GDM1 (cell line): ENCODE measurements at regions not wholly inside any gene's neighbourhood (a gene's known extent, or its start where the extent isn't known, plus 50 kb on each side); places are given as distances from the start of the nearest gene placed in this dataset.

Source experiments
- DNase-seq: peaks from one replicate; lab custom pipeline; 2025; lab: John Stamatoyannopoulos, UW

DNA sequence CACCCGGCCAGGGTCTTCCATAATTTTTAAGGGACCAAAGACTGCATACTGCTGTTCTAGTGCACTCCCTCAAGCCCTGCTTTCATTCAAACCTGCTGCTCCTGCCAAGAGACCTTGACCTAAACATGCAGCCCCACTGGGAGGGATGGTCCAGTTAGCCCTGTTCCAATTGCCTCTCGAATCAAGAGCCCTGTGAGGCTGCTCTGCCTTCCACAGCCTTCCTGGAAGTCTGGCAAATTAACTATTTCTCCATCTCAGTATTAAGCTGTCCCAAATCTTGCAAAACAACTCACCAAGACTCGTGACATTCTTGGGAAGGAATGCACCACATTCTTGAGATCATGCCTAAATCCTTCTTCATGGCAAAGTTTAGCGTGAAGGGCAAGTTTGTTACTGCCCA, 231.3 kb downstream of the C1orf94 start:
- DNase-seq, result no peak

DNA sequence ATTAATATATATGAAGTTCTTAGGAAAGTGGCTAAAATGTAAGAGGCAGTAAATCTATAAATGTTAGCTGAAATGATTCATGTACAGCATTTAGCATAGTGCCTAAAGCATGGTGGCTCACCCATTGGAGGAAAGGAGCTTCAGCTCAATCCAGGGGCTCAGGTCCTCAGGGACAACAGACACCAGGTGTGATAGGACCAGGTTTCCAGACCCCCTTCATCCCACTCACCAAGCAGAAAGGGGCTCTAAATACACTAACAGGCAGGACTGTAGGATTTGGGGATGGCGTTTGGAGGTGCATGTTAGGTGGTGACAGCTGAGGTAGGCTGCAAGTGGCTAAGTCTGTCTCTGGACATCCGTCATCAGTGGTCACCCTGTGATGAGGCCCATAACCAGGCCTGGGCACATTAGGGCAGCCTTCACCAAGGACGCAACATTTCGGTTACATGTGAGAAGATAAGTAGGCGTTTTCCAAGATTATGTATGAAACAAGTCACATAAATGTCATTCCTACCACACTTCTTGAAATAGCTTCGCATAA, 233.1 kb downstream of the C1orf94 start:
- no peak for DNase-seq

DNA sequence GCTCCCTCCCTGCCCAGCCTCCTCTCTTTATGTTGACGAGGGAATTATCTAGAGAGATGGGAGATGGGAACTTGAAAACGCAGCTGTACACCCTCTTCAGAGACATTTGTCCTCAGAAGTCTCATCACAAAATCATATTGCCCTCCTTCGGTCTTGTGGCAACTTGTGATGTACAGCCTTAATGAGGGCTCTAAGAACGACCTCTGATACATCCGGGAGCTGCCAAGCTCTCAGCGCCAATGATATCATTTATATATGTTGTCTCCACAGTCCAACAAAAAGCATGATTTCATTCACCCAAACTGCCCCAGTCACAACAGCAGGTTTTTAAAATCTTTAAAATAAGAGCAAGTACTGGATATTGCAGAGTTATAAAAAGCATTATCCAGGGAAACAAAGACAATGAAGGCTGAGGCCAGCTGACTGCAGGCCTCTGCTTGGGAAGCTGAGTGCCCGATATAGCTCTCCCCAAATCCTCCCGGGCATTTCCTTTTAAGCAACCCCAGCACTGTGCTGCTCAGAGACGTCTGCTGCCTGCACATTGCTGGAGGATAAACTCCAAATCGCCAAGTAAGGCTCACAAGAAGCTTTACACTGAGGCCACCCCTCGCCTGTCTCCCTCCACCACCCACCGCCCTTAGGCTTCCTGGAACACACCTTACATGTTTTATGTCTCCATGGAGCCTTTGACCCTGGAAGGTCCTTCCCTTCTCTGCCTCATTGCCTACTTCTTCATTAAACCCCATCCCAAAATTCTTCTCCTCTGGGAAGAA, 236.1 kb downstream of the C1orf94 start:
- no peak for DNase-seq

DNA sequence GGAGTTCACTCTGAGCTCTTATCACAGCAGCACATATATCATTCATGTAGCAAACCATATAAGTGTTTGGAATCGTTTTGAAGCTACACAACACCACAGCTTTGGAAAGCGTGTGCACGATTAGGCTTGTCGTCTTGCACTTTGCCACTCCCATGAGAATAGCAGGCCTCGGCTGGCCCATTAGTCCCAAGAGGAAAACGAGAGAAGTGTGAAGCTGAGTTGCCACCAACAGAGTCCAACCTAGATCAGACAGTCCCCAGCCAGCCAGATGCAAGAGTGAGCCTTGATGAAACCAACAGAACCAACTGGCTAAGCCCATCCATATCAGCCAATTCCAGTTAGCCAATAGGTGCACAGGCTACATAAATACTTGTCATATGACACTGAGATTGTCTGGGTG, 238.4 kb downstream of the C1orf94 start:
- no peak for DNase-seq

DNA sequence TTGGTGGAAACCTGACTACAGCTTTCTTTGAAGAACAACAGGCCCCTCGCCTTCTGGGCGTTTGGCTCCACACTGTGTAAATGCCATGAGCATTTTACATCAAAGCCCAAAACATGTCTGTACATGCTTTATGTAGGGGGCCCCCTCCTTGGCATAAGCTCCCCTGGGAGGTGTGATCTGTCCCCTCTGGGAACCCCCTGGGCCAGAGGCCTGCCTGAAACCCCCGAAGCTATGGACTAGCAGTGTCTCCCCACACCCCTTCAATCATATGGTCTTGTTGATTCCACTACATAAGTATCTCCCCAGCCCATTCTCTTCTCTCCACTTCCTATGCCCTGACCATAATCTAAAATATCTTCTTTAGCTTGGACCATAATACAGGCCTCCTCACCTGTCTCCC, 241.5 kb downstream of the C1orf94 start:
- DNase-seq, result no peak

DNA sequence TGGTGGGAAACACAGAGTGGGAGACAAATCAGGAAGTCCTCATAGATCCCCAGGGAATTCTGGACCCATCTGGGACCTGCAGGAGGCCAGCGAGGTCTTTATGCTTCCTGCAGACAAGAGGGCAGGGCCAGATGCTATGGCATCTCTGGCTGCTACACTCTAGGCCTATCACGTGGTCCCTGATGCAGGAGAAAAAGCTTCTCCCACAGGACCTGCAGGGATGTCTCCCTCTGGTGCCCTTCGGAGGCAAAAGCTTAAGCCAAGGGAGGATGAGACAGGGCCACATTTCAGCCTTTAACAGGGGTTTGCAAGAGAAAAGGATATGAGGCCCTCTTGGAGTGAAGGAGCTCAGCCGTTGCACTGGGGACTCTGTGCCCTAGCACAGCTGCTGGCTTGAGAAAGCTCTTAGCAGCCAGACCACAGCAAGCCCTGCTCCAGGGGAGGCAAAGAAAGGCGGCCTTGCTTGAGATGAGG, 243.0 kb downstream of the C1orf94 start:
- no peak for DNase-seq

DNA sequence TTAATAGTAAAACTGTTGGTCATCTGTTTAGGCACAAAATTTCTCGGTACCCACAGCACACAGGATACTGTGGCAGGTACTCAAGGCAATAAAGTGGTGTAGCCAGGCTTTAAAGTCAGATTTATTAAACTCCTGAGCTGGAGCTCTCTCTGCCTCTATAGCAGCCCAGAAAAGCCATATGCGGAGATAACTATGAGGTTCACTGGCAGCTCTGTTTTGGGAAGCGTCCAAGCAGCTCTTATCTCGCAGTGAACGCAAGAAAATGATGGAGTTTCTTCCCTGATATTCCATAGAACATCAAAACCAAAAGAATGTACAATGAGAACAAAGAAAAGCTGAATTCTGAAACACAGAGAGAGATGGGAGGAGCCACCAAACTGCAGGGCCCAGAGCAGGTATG, 248.3 kb downstream of the C1orf94 start:
- DNase-seq, result no peak

DNA sequence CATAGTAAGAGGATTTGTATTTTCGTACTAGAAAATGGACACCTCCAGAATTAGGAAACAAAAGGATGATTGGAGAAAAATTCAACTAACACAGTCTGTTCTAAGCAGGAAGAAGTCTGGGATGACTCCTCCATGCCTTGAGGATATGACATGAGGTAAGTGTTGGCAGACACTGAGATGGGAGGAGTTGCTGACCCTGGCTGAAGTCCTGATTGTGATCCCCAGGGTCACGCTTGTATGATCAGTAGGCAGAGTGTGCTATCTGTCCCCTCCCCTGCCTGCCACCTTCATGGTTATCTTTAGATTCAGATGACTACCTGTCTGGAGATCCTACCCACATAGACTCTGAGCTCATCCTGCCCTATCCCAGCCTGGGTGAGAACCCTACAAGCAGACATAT, 249.1 kb downstream of the C1orf94 start:
- DNase-seq, result no peak

DNA sequence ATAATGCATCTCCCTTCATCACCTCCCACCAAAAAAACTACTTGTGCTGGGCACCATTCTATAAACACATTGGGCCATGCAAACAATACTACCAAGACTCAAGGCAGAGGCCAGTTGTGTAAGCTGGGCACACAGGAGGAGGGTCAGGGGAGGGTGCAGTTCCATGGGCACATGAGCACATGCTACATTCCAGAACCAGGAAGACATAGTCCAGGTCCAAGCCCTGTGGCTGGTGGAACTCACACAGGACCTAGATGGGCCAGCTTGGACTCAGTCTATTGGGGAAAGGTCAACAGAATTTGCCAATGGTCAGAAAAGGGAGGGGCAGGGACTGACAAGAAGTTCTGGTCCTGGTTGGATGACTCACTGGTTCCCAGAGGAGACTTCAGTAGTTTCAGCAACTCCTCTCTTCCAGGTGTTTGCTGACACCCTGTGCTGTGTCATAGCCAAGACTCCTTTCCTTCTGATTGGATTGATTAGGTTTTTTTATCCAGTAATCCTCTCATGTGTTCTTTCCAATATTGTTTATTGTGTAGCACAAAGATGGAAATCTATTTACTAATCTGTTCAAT, 249.7 kb downstream of the C1orf94 start:
- no peak for DNase-seq

DNA sequence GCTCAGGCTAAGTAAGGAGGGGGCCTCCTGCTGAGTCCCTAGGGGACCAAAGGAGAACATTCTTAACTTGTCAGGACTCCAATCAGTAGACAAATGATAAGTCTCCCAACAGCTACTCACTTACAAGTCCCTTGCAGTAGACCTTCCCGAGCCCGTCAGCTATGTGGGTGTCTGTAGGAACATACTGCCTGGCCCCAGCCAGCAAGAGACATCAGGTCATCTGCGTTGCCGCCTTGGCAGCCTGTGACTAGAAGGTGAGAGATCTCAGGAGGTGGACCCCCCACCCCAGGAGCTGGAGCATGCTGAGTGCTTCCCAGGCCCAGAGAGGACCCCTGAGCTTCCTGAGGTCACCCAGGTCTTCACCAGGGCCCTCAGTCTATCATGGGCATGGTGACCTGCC, 250.5 kb downstream of the C1orf94 start:
- DNase-seq, result no peak

DNA sequence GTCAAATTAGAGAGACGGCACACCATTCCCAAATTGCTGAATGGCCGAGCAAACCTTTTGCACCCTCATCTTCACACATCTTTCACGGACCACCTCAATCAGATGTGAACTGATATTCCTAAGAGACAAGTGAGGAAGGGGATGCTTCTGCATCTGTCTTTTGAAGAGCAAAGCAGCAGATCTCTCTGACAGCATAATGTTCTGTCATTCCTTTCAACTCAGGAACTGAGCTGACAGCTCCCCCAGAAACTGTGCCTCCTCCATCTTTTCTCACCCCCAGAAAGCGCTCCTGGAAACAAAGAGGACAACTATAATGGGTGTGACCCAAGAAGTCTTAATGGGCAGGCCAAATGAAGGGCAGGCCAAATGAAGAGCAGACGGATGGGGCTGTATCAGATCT, 256.4 kb downstream of the C1orf94 start:
- DNase-seq, result no peak

DNA sequence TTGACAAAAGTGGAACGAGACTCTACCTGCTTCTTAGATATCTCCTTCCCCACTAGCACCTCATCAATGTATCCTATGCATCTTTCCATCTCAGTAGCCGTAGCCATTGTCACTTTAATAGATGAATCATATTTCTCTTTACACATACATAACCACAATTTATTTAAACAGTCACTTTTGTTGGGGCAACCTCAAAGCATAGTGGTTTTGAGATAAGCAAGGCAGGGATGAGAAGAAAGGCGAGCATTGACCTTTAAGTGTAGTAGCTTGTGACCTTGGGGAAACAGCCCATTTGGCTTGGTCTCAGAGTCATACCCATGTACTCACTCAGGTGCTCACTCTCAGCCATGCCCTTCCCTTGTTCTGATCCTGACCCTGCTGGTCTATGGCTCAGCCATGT, 260.1 kb downstream of the C1orf94 start:
- no peak for DNase-seq

DNA sequence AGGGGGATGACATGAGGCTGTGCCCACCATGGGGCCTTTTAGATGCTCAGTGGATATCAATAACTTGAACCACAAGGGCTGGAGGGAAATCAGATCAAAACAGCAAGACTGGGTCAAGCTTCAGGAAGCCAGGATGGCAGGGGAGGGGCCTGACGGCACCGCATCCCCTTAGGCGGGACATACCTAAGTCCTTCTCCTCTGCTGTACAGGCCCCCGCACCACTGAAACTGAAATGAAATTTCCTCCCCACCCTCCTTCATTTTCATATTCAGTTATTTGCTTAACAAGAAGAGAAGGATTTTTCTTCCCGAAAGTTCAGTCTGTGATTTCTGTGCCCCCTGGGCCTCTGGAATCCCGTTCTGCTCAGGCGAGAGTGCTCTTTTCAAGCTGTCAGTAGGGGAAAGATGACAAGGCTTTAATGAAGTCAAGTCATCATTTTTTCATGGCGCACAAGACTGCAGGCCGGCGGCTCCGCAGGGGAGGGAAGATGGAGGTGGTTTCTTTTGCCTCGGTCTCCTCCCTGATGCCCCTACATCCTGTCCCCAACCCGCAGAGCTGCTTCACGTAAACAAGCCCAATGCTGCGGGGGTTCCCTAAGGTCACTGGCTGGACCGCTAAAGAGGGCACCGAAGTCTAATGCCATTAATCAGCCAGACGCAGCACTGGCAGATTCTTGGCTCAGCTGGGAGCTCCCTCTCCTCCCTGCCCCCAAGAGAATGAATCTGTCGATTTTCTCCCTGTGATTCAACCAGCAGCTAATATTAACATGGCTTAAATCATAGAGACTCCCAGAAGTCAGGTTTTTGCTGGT, 264.8 kb downstream of the C1orf94 start:
- no peak for DNase-seq

DNA sequence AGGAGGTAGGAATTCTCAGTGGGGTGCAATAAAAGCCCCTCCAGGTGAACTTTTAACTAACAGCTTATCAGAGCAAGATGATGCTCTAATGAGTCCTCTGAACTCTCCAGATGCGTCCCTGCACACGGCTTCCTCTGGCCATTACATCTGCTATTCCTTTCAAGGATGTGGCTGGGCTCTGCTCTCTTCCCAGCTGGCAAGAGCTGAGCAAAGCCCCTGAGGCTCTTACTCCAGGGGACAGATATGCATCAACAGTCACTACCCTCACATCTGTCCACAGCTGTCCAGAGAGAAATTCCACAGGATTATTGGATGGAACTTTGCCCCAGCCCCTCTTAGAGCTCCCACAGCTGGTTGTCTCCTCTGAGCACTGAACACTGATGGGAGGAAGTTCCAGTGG, 267.8 kb downstream of the C1orf94 start:
- DNase-seq, result no peak

DNA sequence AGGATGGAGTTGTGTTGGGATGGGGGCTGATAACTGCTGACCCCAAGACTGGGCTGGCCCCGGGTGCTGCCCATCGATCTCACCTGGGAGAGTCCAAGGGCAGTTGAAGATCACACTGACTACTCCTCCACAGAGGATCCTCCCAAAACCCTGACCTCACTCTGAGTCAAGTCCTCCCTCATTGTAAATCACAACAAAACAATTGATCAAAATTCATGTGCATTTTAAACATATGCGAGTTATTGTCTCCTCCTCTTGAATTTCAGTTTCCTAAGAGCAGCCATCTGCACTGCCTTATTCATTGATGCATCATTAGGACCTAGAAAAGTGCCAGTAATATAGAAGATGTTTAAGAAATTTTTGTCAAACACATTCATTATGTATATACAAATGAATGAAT, 273.6 kb downstream of the C1orf94 start:
- no peak for DNase-seq

DNA sequence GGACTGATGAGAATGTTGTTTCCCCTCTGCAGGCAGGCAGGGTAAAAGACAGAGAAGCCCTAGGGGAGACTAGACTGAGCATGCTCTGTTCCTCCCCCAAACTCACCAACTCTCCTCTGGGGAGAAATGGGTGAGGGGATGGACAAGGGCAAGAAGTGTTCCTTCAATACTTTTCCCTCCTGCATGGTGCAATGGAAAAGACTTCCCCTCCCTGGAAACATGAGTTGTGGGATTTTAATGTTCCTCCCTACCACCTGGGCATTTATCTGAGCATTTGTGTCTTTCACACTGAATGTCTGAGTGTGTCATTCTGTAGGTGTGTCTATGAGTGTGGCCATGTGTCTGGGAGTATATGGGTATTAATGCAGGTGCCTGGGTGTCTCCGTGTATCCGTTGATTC, 275.7 kb downstream of the C1orf94 start:
- no peak for DNase-seq

DNA sequence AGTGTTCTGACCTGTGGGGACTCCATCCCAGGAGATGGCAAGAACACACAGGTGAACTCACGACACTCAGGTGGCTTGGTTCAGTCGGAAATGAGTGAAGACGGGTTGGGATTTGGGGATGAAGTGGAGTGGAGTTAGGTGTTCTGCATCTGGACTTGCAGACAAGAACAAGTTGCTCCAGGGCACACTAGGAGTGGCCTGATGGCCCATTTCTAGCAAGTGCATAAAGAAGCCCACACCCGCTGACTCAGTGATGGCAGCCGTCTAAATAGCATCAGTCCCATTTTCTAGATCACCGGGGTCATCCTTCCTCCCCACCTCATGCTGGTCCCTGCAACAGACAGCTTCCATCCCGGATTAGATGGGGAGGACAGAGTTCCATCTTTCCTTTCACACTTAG, 278.4 kb downstream of the C1orf94 start:
- DNase-seq, result no peak

DNA sequence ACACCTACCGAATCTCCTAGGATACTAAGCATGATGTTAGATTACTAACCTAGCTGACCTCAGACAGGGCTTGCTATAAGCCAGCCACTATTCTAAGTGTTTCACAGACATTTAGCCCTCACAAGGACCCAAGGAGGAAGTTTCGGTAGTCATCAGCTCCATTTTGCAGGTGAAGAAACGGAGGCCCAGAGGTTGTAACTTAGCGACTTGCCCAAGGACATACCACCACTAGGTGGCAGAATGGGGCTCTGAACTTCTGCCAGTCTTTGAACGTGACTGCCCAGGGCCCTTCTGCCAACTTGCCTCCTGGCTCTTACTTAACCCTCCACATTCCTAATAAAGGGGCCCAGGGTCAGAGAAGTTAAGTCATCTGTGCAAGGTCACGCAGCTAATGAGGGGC, 283.5 kb downstream of the C1orf94 start:
- peak; percentile 12 for DNase-seq

DNA sequence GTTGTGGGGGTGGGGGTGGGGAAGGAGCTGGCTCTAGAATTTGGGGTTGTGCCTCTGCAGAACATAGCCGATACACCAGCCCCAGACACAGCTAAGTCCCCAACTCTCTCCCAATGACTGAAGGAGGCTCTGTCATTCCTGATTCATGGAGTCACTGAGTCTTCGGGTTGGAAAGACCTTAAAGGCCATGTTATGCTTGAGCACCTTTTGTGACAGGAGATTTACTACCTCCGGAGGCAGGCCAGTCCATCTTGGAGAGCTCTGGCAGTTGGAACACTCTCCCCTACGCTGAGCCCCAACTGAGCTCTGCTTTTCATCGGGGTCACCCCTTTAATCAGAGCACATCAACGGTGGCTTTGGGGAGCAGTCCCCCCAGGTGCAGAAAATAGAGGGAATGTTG, 284.4 kb upstream of the GJB5 start:
- DNase-seq, result no peak

DNA sequence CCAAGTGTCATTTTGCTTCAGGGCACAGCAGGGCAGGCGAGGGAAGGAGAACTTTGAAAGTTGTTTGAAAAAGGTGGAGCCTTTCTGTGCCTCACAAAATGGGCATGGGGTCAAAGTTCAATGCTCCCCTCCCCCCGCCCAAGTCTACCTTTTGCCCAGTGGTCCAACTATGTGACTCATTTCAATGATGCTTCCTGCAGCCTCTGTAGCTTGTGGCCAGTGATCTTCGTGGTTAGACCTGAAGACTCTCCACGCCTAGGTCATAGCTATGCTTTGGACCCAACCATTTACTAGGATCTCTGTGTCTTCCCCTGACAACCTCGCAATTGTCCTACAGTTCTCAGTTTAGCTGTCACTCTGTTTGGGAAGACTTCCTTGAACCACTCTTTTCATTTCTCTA, 280.3 kb upstream of the GJB5 start:
- DNase-seq, result no peak

DNA sequence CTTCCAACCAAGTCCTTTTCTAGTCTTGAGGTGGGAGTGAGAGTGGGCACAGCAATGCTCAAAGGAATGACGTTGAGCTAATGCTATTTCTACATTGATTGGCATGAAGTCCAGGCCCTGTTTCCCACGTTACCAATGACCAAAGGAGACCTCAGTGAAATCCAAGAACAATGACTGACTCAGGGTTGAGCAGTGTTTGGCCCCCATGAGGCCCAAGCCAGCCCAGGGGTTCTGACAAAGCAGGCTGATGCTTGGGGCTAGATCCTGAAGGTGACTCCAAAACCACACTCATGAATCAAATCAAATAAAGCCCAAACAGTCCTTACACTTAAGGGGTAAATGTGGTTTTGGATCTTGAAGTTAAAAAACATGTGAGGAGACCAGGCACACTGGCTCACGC, 278.5 kb upstream of the GJB5 start:
- DNase-seq, result no peak

DNA sequence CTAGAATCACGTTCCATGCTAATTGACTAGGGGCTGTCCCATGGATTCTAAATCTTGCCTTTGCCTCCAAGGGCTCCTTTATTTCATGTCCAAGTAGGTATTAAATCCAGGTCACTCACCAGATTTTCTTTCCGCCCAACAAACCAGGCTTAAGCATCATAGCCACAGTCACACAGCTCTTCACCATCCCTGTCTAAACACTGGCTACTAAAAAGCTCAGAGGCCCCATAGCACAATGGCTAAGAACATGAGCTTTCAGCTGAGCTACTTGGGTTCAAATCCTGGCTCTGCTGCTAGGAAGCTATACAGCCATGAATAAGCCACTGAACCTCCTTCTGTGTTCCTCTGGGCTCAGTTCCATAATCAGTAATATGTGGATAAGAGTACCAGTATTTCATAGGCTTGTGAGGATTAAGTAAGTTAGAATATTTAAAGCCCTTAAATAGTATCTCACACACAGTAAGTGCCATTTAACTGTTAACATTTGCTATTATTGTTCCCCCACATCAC, 277.2 kb upstream of the GJB5 start:
- no peak for DNase-seq
